GM18951 (cell line): ENCODE measurements at regions not wholly inside any gene's neighbourhood (a gene's known extent, or its start where the extent isn't known, plus 50 kb on each side); places are given as distances from the start of the nearest gene placed in this dataset.

Experiments
- POLR2A ChIP-seq: IDR thresholded peaks from 4 replicates; pipeline ENCODE4 v1.6.1; 2011; ENCODE audit warnings: mild to moderate bottlenecking; ENCODE audit not compliant: insufficient read length, insufficient read depth; ENCODE audit errors: extremely low read depth
- in situ Hi-C: fragments of 300-500 bp; cut with MboI; formaldehyde crosslinking; loops from one replicate; pipeline ENCODE4 v1.12.0; 2022; ENCODE audit warnings: low sequenced_read_pairs, mixed read lengths, inconsistent platforms; ENCODE audit not compliant: unreplicated experiment

DNA sequence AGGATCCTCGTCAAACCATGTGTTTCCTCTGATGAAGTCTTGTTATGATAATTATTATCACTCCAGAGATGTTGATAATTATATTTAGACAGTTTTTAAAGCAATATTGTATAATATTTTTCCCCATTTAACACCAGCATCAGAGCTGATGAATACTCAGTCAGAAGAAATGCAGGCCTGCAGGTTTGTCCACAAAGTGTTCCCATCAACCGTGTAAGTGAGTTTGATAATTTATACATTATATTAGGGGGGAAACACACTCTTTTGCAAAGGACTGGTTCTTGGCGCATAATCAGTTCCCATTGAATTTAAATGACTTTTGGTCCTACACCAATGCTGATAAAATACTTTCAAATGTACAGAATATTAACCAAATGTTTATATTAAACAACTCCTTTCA is 454.8 kb downstream of the TOX3 start:
- in situ Hi-C loops: no loop called here
- TF ChIP-seq POLR2A: no peak

DNA sequence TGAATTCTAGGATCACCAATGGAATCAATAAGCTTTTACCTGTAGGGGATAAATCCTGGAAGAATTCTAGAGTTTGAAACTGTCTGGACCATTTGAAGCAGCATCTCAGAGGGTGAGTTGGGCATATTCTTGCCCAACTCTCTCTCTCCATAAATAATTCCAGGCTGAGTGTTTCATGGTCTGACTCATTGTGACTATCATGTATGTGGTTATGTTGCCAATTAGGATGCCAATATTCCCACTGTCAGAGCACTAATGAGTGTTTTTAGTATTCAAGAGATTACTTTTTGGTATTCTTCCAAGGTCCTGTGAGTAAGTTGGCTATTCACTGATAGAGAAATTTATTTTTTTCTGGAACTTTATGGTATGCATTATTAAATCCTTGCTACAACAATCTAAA is 456.9 kb downstream of the TOX3 start:
- in situ Hi-C loops: no loop called here
- no peak for TF ChIP-seq POLR2A

DNA sequence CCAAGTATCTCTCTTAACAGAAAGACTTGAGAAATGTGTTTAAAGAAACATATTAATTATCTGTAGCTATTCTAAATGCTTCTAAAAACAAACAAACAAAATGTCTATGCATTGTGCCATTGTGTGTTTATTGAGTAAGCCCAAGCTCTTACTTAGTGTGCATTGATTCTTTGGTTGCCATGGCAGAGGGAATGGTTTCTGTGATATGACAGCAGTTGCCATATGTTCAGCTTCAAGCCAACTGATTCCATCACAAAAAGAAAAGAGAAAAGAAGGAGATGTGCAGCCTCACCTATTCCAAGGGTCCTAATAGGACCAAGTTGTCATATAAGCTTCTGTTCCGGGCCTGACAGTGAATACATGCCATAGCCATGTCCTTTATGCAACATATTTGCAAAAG is 457.5 kb downstream of the TOX3 start:
- TF ChIP-seq POLR2A: no peak
- in situ Hi-C loops: no loop called here

DNA sequence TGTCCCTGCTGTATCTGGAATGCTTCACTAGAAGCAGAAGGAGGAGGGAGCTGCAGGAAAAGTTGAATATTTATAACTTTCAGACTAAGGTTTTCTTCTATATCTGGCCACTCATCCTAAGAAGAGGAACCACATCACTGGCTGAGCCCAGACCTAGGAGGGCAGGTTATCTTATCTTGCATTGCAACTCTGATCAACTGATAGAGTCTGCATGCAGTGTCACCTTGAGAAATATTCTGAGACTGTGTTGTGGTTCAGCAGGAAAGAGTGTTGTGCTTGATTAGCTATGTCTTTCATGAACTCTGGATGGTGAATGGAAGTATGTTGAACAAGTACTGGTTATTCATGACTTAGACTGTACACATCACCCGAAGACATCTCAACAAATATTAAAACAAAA is 460.0 kb downstream of the TOX3 start:
- in situ Hi-C loops: no loop called here
- TF ChIP-seq POLR2A: no peak

DNA sequence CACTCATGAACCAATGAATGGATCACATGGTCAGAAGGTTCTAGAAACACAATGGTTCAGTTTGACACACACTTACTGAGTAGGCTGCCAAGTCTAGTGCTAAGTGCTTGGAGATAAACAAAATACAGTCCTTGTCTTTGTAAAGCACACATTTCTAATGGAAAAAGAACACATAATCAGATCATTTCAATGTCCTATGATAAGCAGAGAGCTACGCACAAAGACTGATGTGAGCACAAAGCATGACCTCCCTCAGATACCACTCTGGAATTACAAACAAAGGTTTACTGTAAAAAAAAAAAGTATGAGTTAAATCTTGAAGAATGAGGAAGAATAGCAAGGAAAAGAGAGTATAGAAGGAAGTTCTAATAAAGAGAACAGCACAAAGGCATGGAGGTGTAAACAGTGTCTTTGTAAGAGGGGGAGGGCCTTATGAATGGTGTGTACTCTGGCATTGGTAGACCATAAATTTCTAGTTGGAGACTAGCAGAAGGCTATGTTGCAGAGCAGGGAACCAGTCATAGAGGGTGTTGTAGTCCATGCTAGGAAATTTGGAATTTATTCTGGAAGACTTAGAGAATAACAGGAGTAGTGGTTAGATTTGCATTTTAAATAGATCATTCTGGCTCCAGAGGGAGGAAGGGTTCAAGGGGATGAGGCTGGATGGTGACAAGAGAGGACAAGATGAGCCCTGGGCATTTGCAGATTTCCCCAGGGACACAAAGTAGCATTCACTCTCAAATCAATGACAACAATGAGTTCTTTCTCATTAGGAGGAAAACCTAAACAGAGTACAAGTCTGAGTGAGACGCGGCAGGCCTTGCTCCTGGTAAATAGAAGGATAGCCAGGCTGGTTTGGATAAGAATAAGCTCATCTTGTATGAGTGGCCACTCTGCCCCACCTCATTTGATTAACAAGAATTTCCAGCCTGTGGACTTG is 468.0 kb downstream of the TOX3 start:
- TF ChIP-seq POLR2A: no peak
- in situ Hi-C loops: no loop called here

DNA sequence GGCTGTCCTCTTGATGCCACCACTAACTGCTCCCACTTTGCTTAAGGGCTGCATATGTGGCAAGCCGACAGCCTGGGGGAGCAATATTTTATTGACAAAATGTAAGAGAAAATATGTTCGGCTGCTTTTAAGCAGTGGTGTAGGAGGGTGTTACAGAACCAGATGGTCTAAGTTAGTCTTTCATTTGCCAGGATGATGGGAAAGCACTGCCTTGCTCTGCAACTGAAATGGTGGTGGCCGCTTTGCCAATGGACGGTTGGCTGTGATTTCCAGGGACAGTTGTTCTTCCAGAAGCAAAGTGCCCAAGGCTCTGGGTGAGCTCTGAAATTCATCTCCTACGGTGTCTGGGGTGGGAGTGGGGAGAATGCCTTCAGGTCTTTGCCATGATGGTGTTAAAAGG is 469.3 kb downstream of the TOX3 start:
- TF ChIP-seq POLR2A: no peak
- in situ Hi-C loops: no loop called here

DNA sequence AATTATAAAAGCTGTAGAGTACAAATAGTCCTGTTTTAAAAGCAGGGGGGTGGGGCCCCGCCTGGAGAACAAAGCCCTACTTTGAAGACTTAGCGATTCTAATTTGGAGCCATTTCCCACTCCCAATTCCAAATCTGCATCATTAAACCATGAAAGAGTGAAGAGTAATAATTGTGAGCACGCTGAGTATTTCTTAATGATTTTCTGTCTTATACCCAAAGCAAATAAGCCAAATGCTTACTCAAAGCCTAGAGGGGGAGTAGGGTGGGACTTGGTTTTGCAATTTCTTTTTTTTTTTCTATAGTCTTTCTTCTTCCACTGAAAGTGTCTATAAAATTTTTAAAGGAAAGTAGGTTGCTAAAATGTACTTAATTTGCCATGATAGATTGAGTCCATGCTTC is 470.1 kb downstream of the TOX3 start:
- in situ Hi-C loops: no loop called here
- no peak for TF ChIP-seq POLR2A

DNA sequence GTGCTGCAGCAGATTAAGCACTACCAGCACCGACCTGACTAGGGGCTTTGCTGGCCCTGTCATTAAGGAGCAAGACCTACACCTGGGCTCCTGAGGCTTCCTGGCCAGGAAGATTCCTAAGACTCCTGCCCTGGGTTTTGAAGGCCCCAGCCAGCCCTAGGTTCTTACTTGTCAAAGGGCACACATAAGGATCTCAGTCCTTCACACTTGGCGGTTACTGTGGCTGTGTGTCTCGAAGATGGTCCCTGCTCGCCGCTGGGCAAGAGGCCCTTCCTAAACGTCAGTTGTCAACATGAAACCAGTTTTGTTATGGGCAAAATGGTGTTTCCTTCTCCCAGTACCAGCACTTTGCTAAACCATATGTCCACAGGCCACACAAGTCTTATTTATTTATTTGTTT is 470.6 kb downstream of the TOX3 start:
- in situ Hi-C loops: no loop called here
- TF ChIP-seq POLR2A: no peak

DNA sequence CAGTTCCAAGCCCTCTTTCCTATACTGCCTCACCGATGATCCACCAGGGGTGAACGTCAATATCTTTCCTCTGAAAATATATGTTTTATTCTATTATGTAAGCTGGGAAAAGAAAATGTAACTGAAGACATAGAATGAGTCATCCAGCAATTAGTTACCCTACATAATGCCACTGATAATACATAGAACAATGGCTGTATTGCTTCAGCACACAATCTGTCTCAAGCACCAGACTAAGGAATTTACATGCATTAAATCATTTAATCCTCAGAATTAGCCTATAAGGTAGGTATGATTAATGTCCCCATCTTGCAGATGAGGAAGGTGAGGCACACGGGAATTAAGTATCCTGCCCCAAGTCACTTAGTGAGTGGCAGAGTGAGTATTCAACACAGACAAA is 472.8 kb downstream of the TOX3 start:
- in situ Hi-C loops: no loop called here
- no peak for TF ChIP-seq POLR2A

DNA sequence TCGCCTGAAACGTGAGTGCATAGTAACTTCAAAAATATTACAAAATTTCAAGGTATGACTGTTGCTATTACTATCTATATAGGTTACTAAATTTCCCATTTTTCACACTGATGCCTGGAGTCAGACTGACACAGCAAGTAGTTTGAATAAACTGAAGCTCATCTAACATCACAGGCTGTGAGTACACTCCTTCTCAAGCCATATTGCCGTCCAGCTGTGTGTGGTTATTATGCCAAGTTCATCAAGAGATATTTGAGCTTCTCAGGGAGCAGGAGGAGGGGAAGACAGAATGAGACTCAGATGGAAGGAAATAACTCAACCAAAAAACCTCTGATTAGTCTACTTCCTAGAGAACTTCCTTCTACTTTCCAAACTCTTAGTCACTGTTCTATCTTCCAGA is 473.9 kb downstream of the TOX3 start:
- no peak for TF ChIP-seq POLR2A
- in situ Hi-C loops: no loop called here

DNA sequence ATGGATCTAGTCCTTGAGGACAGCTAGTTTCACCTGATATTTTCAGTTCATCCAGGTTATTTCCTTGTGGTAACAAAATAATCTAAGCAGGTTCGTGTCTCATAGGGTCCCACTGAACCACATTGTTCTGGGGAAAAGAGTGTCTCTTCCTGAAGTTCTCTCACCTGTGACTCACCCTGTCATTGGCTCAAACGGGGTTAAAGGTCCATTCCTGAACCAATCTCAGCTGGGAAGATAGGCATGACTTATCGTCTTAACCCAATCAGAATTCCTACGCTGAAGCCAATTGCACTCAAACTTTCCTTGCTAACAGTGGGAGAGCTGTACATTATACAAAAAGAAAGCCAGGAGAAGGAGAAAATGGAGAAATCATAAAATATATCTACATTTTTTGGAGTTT is 475.8 kb downstream of the TOX3 start:
- no peak for TF ChIP-seq POLR2A
- in situ Hi-C loops: no loop called here

DNA sequence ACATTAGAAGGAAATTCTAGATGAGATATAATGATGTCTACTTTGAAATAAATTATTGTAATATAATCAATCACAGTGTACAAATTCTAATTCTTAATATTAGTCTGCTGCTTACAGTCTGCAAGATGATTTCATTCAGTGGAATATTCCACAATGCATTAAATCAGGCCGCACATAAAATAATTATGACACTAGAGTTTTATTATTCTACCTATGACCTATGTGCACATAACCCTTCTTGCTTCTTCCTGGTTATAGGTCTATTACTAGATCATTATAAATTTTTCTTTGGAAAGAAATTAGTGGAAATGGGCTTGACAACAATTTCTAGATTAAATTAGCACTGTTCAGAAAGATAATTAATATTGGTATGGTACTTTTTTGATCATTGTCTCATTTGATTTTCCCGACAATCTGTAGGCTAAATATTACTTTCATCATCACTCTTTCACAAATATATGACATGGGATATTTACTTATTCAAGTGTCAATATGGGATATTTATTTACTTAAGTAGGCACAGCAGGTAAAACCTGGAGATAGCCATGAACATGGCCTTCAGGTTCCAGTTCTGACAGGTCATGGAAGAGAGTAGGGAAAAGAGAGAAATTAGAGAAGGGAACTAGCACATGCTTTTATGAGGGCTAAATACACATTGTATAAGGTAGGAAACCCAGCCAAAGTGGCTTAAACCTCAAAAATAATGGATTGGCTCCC is 476.4 kb downstream of the TOX3 start:
- TF ChIP-seq POLR2A: no peak
- in situ Hi-C loops: no loop called here

DNA sequence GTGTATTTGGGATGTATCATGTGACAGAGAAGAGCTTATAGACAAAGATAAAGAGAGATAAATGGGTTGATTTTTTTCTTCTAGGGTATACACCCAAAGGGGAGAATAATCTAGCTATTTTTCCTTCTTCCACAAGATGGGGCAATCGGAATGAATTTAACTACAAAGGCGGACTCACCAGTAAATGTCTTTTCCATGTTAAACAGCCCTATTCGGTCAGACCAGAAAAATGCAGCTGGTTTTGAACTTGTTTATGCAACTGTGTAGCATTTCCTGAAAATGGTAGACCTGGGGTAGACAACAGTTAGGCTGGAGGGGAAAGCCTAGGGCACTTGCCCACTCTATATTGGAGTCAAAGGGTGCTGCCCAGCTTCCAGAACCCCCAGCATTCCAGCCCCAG is 477.1 kb downstream of the TOX3 start:
- TF ChIP-seq POLR2A: no peak
- in situ Hi-C loops: no loop called here

DNA sequence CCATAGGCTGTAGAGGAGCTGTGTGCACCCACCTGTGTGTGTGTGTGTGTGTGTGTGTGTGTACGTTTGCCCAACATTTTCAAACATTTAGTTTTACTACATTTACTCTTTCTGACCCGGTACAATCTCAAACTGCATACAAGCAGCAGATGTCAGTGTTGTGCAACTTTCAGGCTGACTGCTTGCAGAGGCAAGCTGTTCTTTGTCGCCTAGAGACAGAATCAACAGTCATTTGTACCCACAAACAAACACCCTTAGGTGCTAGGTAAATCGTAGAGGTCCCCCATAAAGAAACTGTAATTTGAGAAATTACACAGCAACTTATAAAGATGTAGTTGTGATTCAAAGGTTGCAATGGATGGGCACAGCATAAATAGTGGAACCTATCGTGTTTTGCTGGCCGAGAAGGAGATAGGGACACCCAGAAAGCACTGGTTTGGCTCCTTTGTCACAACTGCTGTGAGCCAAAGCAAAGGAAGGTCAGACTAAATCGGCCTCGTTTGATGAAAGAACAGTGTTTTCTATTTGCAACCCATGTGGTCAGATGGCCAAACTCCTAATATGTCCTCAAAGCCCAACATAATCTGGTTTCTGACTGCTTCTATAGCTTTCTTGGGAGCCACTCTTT is 478.4 kb downstream of the TOX3 start:
- TF ChIP-seq POLR2A: no peak

DNA sequence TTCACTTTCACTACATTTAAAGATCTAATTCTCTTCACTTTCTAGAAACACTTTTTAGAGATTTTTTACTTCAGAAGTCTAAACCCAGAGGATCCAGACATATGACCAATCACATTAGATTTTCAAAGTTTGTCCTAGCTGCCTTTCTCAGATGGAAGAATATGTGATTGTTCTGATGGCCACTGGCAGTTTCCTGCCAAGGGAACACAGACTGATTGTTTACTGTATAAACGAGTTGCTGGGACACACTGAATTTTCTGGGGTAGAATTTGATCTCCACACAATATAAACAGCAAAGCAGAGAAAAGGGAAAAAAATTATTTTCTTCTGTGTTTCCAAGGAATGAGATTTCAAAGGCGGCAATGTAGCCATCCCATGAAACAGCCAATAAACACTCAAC is 480.0 kb downstream of the TOX3 start:
- in situ Hi-C loops: no loop called here
- TF ChIP-seq POLR2A: no peak

More for the DNA sequence above, 478.4 kb downstream of the TOX3 start:
- in situ Hi-C loops: no loop called here
